BE2C (cell line): ENCODE measurements at regions not wholly inside any gene's neighbourhood (a gene's known extent, or its start where the extent isn't known, plus 50 kb on each side); places are given as distances from the start of the nearest gene placed in this dataset.

Experiments
- DNase-seq: peaks from one replicate; pipeline ENCODE4 v3.0.0-alpha.2; 2020
- H3K27me3 ChIP-seq: fragments of 250-450 bp; sonication (Bioruptor Pico); 2 replicates; pipeline ENCODE4 v1.5.1; 2020; ENCODE audit warnings: mild to moderate bottlenecking
- H3K36me3 ChIP-seq: fragments of 250-450 bp; sonication (Bioruptor Pico); 2 replicates; pipeline ENCODE4 v1.5.1; 2020; ENCODE audit warnings: mild to moderate bottlenecking
- H3K4me1 ChIP-seq: fragments of 250-450 bp; sonication (Bioruptor Pico); 2 replicates; pipeline ENCODE4 v1.5.1; 2020
- H3K4me3 ChIP-seq: 2 replicates; pipeline ENCODE4 v1.5.1; 2011; ENCODE audit warnings: low read depth, low read length
- H3K9me3 ChIP-seq: fragments of 250-450 bp; sonication (Bioruptor Pico); 2 replicates; pipeline ENCODE4 v1.5.1; 2020
- CTCF ChIP-seq: IDR thresholded peaks from 2 replicates; pipeline ENCODE4 v1.5.1; 2012; ENCODE audit warnings: mild to moderate bottlenecking, low read depth, low read length

GRCh38 chr22:27218012-27218920 is 560.9 kb downstream of the MIAT start:
- peaks cover 1% of the 10 kb centered on the region; the same call in 1 of the 2 replicates for H3K4me1 ChIP-seq
- H3K27me3 ChIP-seq, result no peaks in the 10 kb centered on the region
- no peaks in the 10 kb centered on the region for H3K36me3 ChIP-seq
- no peak; the same call in 1 of the 2 replicates for TF ChIP-seq CTCF
- no peaks in the 10 kb centered on the region; the same call in 1 of the 2 replicates for H3K9me3 ChIP-seq
- peak; percentile 30 for DNase-seq
- no peak overlapping the region for H3K4me3 ChIP-seq

- no peaks in the 10 kb centered on the region for H3K27me3 ChIP-seq
- DNase-seq, result no peak
- H3K9me3 ChIP-seq, result no peaks in the 10 kb centered on the region; the same call in 1 of the 2 replicates
Measured at GRCh38 chr22:27219036-27219435, 561.6 kb downstream of the MIAT start.

GRCh38 chr22:27220339-27220738 is 563.0 kb downstream of the MIAT start:
- Histone ChIP-seq H3K27me3 (no peaks in the 10 kb centered on the region), H3K36me3 (no peaks in the 10 kb centered on the region), H3K4me3 (no peak overlapping the region), H3K4me1 (no peaks in the 10 kb centered on the region), H3K9me3 (no peaks in the 10 kb centered on the region; the same call in 1 of the 2 replicates)
- DNase-seq, result no peak
- no peak for TF ChIP-seq CTCF

More at GRCh38 chr22:27219036-27219435, 561.6 kb downstream of the MIAT start:
- Histone ChIP-seq H3K4me3 (no peak overlapping the region), H3K4me1 (no peaks in the 10 kb centered on the region), H3K36me3 (no peaks in the 10 kb centered on the region)
- TF ChIP-seq CTCF, result no peak

- H3K4me3 ChIP-seq, result no peak overlapping the region
- no peaks in the 10 kb centered on the region for H3K4me1 ChIP-seq
- H3K36me3 ChIP-seq, result no peaks in the 10 kb centered on the region
- no peak for TF ChIP-seq CTCF
- no peaks in the 10 kb centered on the region; the same call in 1 of the 2 replicates for H3K9me3 ChIP-seq
- no peak for DNase-seq
- no peaks in the 10 kb centered on the region for H3K27me3 ChIP-seq
Measured at GRCh38 chr22:27222178-27222577, 564.8 kb downstream of the MIAT start.

- no peak overlapping the region for H3K4me3 ChIP-seq
- no peaks in the 10 kb centered on the region for H3K27me3 ChIP-seq
- H3K4me1 ChIP-seq, result no peaks in the 10 kb centered on the region
- no peak for TF ChIP-seq CTCF
- no peaks in the 10 kb centered on the region; the same call in 1 of the 2 replicates for H3K9me3 ChIP-seq
- H3K36me3 ChIP-seq, result no peaks in the 10 kb centered on the region
- DNase-seq, result no peak
Measured at GRCh38 chr22:27223317-27224177, 566.2 kb downstream of the MIAT start.
